NOMO-1 treated with DMSO at 0.1 percent for 48 hours (cell line): ENCODE measurements at regions not wholly inside any gene's neighbourhood (a gene's known extent, or its start where the extent isn't known, plus 50 kb on each side); places are given as distances from the start of the nearest gene placed in this dataset.

Experiments
- DNase-seq: peaks from one replicate; lab custom pipeline; 2025; ENCODE audit not compliant: unreplicated experiment; lab: John Stamatoyannopoulos, UW

DNA sequence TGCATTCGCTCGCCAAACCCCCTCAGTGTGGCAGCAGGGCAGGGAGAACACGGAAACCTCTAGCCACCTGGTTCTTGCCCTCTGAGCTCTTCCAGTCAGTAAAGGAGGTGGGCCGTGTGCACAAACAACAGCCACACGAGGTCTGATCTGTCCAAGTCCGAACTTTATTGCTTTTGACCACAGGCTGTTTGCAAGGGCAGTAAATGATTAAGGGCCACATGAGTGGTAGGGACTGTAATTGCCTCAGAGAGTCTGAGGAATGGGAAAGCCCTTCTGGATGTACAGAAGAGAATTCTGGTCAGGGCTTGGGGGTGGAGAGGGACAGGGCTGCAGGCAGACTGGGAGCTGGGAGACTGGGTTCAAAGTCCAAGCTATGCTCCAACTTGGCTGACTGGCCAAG lies 75.7 kb upstream of the LHX1 start:
- no peak for DNase-seq

DNA sequence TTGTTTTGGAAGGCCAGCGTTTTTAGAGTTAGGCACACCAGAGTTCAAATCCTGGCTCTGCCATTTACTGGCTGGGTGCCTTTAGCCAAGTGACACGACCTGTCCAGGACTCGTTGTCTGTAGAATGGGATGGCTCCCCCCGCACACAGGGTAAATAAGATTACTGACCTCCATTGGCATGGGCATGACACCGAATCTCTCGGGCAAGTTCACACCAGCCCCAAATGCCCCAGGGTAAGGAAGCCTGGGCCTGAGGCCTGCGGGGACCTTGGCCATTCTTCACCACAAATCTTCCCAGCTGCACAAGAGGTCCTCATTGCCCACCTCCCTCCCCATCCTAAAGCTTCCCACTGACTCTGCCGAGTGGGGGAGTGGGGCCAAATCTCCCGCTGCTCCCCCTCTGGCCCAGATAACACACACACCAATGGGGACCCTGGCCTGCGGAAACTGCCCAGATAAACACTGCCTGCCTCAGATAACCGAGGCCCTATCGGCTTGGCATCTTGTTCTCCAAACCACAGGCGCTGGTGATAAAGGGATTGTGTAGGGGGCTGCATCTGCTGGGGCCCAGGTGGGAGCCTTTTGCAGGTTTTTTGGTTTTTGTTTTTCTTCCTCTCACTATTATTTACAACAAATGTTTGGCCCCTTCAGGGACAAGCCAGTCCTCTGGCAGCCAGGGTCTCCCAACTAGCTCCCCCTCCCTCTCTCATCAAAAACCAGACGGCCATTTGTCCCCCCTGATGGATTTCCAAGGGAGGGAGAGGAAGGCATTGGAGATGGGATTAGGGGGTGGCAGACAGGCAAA lies 75.0 kb upstream of the LHX1 start:
- no peak for DNase-seq

DNA sequence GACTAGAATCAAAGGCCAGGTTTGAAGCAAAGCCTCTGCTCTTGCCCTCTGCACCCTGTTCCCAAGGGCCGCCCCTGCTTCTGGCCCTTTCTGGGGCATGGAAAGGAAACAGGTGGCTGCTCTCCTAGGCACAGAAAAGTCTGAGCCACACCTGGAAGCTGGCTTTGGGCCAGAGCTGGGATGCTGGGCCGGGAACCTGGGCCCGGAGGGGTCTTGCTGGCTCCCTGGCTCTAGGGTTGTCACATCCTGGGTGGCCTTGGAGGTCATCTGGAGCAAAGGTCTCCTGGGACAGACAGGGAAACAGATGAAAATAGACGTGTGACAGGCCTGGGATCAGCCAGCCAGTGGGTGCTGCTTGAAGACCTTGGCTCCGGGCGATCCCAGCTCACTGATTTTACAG lies 74.1 kb upstream of the LHX1 start:
- no peak for DNase-seq

DNA sequence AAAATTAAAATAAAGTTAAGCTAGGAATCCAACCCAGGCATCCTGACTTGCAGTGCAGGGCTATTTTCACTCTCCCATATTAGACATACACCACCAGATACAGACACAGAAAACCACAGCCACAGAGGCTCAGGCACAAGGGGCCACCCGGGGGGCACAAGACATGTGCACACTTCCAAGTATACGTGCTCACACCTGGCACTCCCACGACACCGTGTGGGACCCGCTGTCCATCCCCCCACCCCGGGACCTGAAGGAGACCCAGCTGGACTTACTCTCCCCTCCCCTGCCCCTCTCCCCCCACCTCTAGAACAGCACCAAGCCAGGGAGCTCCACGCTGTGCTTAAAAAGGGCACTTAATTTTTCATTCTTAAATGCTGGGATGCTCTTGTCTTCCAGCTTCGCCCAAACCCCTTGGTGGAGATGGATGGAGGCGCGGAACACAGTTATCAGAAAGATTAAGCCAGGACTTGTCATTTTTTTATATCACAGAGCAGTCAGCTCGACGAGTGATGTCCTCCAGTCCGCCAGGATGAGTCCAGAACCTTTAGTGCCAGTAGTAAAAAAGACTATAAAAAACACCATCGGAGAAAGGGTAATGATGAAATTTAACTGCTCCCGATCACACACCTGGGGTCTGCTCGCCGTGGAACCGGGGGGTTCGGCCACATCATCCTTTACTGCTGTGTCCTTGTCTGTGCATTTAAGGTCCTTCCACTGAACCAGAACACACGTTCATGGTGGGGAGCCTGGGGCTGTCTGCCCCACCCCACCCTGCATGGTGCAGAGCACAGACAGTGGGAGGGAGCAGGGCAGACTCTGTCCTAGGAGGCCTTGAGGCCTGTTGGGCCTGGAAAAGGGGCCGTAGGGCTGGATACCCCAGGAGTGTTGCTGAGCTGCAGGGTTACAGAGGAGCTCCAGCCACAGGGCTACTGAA lies 73.3 kb upstream of the LHX1 start:
- no peak for DNase-seq

DNA sequence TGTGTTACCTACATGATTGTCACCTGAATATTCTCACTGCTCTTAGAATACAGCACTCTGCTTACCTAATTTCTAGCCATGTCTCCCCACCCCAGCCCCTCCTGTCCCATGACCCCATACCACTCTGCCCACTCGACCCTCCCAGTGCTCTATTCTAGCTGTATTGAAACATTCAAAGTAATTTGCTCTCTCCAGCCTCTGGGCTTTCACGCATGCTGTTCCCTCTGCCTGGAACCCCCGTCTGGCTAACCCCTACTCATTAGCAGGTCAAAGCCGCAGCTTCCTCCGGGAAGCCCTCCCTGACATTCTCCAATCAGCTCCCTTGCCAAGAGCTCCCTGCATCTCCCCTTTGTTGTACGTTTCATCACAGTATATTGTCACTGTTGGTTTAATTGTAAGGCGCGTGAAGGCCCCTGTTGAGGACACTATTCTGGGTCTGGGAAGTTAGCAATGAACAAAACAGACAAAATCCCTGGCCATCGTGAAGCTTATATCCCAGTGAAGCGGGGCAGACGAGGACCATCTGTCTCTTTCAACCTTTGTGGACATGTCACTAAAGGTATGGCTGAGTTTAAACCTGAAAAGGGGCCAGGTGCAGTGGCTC lies 72.3 kb upstream of the LHX1 start:
- DNase-seq, result no peak

DNA sequence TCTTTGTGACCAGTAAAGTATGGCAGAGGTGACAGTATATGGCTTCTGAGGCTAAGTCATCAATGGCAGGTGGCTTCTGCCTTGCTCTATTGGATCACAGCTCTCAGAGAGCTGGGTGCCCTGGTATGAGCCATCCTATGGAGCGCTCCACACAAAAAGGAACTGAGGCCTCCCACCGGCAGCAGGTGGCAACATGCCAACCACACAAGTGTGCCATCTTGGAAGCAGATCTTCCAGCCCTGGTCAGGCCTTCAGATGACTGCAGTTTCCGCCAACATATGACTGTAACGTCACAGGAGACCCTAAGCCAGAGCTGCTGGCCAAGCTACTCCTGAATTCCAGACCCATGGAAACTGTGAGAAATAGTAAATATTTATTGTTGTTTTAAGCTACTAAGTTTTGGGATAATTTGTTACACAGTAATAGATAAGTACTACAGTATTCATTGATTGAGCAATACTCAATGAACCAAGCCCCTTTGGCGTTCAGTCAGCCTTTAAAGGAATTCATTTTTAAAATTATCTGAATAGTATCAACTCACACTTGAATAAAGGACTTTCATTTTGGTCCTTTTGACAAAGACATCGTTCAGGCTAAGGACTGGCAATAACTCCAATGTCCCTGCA lies 69.4 kb upstream of the LHX1 start:
- no peak for DNase-seq

DNA sequence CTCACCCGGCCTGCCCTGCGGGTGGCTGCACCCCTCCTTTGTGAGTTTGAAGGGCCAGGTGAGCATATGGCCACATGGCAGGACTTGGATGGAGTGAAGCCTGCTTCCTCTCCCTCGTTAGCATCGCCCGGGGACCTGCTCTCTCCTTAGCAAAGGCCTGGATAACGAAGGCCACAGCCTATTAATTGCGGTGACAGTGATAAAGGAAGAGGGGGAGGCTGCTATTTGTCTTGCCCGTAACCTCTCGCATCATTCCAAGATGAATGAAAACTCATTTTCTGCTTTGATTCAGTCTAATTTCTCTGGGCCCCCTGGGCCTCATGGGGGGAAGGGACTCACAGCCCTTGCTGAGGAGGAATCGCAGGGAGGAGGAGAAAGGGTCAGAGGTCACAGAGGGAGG lies 68.5 kb upstream of the LHX1 start:
- no peak for DNase-seq

DNA sequence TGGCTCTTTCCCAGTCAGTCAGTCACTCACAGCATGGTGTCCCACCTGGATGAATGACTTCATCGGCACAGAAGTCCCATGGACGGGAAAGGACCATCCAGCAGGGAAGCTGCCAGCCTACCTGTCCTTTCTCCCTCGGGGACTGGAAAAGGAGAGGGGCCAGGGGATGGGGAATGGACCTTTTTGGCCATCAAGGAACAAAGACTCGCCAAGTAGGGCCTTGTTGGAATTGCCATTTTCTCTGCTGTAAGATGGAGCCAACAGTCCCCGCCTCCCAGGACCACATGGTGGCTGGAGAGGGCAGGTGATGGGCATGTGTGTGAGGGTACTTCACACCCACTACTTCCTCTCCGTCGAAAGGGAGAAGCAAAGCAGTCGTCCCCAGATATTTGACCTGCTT lies 67.8 kb upstream of the LHX1 start:
- no peak for DNase-seq

DNA sequence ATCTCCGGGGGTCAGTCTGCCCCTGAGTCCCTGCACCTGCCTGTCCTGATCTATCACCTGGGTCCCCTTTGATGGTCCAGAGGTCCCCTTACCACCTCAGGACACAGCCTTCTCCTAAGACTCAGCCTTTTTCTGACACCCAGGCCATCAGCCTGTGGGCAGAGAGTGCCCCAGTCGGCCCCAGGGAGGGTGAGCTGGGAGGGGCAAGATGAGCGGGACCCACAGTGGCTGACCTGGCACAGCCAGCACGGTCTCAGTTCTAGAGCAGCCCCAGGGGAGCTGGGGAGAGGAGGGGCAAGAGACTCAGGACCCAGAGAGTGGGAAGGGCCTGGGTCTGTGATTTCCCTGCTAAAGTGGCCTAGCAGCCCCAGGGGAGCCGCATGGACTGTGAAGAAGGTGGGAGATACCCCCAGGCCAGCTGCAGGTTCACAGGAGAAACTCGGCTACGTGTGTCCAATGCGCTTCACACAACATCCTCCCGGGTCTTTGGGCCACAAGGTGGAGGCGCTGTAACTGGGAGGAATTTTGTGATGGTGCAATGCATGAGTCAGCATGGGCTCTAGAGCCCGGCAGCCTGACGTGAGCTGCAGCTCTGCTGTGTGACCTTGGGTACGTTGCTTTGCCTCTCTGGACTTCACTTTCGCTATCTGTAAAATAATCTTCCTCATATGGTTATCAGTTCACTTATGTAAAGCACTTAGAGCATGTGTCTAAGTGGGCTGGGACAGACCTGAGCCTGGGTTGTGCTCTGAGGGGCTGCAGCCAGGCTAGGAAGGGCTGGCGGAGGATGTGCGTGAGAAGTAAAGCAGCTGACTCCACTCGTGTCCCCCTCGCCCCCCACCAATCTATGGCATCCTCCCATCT lies 67.2 kb upstream of the LHX1 start:
- peak; percentile 11 for DNase-seq

DNA sequence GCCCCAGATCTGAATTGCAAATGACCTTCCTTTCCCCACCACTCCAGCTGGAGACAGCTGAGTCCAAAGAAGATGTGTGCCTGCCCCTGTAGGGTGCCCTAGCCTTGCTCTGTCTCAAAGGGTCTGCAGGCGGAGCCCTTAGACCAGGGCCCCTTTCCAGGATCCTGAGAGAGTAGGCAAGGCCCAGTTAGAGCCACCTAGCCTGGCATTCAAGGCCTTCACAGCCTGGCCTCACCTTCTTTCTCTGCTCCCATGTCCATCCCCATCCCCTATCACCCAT lies 66.6 kb upstream of the LHX1 start:
- DNase-seq, result no peak

DNA sequence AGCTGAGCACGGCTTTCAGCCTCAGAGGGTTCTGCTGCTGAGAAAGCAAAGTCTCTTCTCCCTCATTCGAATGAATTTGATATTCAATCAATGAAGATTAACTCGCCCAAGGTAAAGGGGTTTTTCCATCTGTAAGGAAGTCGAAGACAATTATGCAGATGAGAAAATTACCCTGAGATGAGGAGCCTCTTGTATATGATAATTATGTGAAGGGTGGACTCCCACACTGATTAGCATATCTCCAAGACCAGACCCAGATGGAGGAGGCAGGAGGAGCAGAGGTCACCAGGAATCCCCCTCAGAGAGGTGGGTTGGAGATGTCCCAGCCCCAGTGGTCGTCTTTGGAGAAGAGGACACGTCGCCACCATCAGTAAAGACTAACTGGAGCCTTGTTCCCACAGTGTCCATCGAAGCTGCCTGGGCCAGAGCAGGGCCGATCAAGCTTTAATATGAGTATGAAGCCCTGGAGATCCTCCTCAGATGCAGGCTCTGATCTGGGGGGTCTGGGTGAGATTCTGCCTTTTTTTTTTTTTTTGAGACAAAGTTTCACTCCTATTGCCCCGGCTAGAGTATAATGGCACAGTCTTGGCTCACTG lies 61.5 kb upstream of the LHX1 start:
- DNase-seq, result no peak

DNA sequence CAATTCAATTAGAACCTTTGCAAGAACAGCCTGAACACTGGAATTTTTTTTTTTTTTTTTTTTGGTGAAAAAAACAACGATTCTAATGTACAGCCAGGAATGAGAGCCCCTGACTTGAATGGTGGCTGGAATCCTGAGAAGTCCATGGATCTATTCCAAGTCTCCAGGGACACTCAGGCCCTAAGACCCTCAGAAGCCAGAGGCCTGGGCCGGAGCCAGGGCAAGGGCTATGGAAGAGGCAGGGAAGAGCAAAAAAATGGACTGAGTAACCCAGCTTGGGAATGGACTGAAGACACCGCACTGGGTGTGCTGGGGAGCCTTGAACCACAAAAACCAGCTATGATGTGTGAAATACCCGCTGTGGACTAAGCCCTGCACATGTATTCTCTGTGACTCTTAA lies 60.3 kb upstream of the LHX1 start:
- DNase-seq, result no peak

DNA sequence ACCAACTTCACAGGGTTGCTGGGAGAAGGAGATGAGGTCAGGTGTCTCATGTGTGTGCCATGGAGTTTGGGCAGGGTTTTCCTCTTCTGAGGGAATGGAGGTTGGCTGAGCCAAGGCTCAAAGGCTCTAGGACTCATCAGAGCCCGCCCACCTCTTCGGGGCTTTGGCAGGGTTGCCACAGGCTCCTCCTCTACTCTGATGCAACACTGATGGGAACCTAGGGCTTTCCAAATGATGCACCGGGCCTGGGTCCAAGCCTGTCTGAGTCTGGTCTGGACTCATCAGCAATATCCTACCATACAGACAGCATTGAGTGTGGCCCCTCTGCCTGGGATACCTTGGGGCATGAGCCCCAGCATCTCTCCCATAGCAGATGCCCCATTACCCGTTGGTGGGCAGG lies 59.5 kb upstream of the LHX1 start:
- no peak for DNase-seq

DNA sequence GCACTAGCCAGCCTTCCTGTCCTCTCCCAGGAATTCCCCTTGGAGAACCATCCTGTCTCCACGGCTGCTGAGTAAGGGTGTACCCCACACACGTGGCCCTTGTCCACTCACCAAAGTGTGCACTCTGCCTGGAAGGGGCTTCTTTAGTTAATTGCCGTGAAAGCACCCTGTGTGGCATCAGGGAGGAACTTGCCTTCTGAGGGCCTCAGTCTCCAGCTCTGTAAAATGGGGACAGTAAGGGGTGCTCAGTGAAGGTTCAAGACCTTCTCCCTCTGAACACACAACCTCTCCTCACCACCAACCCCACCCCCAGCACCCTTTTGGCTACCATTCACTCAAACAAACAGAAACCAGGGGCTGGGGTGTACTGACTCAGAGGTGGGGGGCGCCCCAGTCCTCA lies 59.1 kb upstream of the LHX1 start:
- DNase-seq, result no peak

DNA sequence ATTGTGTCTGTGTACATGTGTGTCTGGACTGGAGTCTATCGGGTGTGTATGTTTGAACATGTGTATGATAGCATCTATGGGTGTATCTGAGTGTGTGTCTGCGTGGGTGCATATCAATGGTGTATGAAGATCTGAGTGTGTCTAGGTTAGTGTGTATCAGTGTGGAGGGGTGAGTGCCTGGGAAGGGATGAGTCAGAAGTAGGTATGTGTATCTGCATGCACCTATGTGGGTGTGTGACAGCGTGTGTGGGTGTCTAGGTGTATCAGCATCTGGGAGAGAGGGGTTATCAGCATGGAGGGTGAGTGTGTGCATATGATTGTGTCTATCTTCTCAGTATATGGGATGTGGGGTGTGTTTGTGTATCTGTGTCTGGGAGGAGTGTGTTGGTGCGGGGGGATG lies 58.2 kb upstream of the LHX1 start:
- DNase-seq, result no peak

DNA sequence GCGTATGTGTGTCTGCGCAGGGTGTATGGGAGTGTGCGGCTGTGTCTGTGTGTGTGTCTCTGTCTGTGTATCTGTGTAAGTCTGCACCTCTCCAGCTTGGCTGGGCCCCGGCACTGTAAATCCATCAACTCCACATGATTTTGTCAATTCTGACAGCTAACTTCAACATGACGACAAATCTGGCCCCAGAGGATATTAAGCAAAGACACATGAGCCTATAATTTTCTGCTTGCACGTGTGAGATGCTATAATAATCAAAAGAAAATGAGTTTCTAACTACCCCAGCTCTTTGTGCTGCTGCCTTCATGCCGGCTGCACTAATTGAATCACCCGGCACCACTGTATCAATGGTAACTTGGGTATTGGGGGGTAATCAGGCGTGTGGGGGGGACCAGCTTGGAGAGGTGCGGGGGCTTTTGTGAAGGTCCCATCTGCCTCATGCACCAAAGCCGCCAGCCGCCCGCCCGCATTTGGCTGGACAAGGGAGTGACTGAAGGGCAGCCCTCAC lies 57.6 kb upstream of the LHX1 start:
- DNase-seq, result no peak

DNA sequence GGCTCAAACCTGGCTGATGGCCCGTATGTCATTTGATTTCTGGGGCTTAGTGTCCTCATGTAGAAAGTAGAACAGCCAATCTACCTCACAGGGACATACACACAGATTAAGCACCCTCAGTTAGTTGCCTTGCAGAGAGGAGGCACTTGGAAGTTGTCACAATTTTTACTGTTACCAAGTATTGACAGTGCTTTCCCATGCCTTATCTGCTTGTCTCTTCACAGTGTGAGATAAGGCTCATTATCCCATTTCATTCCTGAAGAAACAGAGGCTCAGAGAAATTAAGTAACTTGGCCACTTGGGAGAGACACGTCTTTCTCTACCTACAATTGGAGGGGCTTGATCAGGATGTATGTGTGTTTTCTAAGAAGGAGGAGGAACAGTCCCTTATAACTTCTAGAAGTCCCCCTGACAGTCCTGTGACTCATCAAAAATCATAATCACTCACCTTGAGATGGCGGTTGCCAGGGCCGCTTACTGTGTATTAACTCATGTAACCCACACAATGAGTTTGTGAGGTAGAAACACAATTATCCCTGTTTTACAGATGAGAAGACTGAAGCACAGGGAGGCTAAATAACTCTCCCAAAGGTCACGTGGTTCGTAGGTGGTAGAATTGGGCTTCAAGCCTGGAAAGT lies 56.9 kb upstream of the LHX1 start:
- DNase-seq, result no peak

DNA sequence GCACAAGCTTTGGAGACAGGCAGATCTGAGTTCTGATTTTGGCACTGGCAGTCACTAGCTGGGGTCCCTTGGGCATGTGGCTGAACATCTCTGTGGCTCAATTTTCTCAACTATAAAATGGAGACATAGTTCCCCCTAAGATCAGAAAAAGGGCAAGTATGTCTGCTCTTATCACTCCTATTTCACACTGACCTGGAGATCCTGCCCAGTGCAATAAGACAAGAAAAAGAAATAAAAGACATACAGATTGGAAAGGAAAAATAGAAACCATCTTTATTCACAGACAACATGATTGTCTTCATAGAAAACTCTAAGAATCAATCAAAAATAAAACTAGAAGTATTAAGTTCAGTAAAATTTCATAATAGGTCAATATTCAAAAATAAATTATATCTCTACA lies 56.0 kb upstream of the LHX1 start:
- no peak for DNase-seq

DNA sequence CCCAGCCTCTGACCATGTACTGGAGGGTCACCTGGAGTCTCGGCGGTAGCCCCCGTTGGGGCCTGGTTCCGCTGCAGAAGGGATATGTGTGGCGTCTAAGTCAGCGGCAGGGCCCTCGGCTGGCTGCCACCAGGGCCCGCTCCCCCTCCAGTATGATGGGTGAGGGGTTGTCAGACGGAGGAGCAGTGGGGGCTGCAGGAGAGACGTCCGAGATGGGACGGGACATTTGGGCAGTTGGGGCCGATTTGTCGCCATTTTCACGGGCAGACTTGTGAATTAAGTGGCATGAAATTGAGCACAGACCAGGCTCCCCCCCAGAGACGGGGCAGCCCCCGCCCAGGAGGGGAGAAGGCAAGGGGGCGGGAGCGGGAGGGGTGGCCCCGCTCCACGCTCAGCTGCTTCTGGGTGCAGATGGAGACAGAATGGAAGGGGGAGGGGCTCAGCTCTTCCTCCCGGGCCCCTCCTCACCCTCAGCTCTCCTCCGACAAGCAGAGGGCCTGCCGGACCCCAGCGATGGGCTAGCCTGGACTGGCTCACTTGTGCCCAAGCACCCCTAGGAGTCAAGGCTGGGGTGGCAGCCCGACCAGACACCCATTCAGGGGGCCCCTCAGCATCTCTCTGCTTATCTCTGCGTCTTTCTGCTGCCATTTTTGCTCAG lies 52.7 kb upstream of the LHX1 start:
- DNase-seq, result no peak
